ENCODE measurements at regions not wholly inside any gene's neighbourhood (a gene's known extent, or its start where the extent isn't known, plus 50 kb on each side); places are given as distances from the start of the nearest gene placed in this dataset.

DNA sequence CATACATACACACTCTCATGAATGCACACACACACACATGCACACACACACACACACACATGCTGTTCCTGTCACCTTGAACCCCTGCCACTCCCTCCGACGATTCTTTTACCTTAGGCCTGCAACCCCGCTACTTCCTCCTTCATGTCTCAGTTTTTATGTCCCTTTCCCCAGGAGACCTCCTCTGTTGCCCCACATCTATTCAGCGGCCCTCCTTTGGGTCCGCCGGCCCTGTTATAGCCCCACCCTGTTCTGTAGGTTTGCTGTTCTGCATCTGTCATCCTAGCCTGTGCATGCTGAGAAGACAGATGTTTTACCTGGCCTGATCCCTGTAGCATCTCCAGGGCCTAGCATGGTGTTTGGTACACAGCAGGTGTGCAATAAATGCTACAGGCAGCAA lies 161.6 kb upstream of the PCBD1 start:
- no peak for ATAC-seq (ENCODE audit: insufficient number of reproducible peaks, low FRiP score, low read depth)
- DNase-seq (ENCODE audit: low spot score) = no peak
- Histone ChIP-seq H3K4me3 (no peak overlapping the region), H3K4me1 (ENCODE audit: control insufficient read depth in 1 of 2, low read depth in 2 of 2) (peaks cover 0 to 7% of the 10 kb centered on the region in 2 donors), H3K9me3 (peaks cover under 1% of the 10 kb centered on the region), H3K27me3 (replicated peaks; ENCODE audit: insufficient read depth) (no peaks in the 10 kb centered on the region), H3K36me3 (no peaks in the 10 kb centered on the region), H3K27ac (no peak overlapping the region)
- TF ChIP-seq CTCF (IDR thresholded peaks at IDR 0.05) = no peak

DNA sequence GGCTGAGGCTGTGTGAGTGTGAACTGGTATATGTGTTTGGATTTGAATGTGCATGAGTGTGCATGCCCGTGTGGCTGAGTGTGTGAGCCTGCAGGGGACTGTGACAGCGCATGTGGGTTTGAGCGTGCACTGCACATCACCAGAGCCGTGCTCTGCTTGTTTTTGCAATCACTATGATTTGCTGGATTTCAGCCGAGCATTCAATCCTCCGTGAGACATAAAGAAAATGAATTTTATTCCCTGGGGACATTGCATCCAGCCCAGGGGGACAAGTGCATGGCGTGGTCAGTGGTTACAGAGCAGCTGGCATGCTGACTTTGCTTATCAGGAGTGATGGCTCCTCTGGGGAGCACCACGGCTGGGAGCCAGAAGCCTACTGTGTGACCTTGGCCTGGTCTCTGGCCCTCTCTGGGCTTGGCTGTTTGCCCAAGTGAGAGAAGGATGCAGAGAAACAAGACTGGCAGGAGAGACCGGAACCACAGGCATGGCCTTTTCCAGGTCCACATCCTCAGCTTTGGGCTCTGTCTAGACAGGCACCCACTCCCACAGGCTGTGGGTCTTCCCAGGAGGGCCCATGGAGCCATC lies 160.2 kb upstream of the UNC5B start:
- Histone ChIP-seq H3K4me3 (no peak overlapping the region), H3K4me1 (ENCODE audit: control insufficient read depth in 1 of 2, low read depth in 2 of 2) (peaks cover 0 to 7% of the 10 kb centered on the region in 2 donors), H3K36me3 (no peaks in the 10 kb centered on the region), H3K27me3 (replicated peaks; ENCODE audit: insufficient read depth) (no peaks in the 10 kb centered on the region), H3K9me3 (peaks cover 3% of the 10 kb centered on the region), H3K27ac (no peak overlapping the region)
- TF ChIP-seq CTCF (IDR thresholded peaks at IDR 0.05) = no peak
- DNase-seq (ENCODE audit: low spot score) (no peak), ATAC-seq (ENCODE audit: insufficient number of reproducible peaks, low FRiP score, low read depth) (no peak)

DNA sequence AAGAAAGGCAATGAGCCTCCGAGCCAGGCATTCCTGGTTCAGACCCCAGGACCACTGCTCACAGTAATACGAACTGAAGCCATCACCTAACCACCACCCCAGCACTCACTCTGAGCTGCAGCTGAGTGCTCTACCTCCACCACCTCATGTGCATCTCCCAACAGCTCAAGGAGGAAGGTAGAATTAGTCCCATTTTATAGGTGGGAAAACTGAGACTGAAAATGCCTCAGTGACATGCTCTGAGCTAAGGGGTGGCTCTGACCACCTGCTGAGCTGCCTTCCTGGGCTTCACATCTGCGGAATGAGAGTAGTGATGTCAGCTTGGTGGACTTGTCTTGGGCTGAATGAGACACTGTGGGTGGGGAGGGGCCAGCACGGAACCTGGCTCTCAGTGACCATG lies 159.7 kb upstream of the UNC5B start:
- Histone ChIP-seq H3K4me1 (ENCODE audit: control insufficient read depth in 1 of 2, low read depth in 2 of 2) (peaks cover 0 to 7% of the 10 kb centered on the region in 2 donors), H3K27ac (no peak overlapping the region), H3K27me3 (replicated peaks; ENCODE audit: insufficient read depth) (no peaks in the 10 kb centered on the region), H3K9me3 (peaks cover 3% of the 10 kb centered on the region), H3K36me3 (no peaks in the 10 kb centered on the region), H3K4me3 (no peak overlapping the region)
- ATAC-seq (ENCODE audit: insufficient number of reproducible peaks, low FRiP score, low read depth) = no peak
- no peak for DNase-seq (ENCODE audit: low spot score)
- TF ChIP-seq CTCF (IDR thresholded peaks at IDR 0.05) = no peak

DNA sequence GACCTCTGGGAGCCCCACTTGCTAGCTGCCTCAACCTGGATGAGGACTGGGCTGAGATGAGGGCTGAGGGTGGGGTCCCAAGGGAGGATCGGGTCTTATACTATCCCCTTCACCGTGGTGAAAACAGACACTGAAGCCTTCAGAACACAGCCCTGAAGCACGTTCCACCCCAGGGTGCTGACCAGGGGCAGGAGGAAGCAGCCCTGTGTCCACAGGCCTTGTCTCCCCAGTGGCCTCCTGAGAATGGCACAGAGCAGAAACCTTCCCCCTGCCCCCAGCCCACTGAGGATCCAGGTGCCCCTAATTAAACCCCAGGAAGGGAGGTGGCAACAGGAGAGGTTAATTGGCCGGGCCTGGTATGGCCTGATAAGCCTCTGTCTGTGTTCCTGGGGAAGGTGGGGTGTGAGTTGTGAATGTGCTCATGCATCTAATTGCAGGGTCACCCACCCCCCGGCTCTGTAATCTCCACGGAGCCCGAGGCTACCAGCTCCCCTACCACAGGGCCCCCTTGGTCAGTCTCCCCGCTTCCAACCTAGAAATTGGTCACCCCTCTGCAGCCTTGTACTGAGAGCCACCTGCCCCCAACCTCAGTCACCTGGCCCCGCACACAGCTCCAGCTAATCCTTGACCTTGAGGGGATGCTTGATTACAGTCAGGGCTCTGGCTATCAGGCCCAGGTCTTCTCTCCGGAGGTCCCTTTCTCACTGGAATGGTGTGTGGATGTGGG lies 159.0 kb upstream of the UNC5B start:
- no peaks in the 10 kb centered on the region for H3K27me3 ChIP-seq (replicated peaks; ENCODE audit: insufficient read depth)
- peaks cover 0 to 7% of the 10 kb centered on the region in 2 donors for H3K4me1 ChIP-seq (ENCODE audit: control insufficient read depth in 1 of 2, low read depth in 2 of 2)
- no peak for DNase-seq (ENCODE audit: low spot score)
- ATAC-seq (ENCODE audit: insufficient number of reproducible peaks, low FRiP score, low read depth) = no peak
- H3K36me3 ChIP-seq = no peaks in the 10 kb centered on the region
- peaks cover 3% of the 10 kb centered on the region for H3K9me3 ChIP-seq
- H3K4me3 ChIP-seq = no peak overlapping the region
- TF ChIP-seq CTCF (IDR thresholded peaks at IDR 0.05) = no peak
- no peak overlapping the region for H3K27ac ChIP-seq

DNA sequence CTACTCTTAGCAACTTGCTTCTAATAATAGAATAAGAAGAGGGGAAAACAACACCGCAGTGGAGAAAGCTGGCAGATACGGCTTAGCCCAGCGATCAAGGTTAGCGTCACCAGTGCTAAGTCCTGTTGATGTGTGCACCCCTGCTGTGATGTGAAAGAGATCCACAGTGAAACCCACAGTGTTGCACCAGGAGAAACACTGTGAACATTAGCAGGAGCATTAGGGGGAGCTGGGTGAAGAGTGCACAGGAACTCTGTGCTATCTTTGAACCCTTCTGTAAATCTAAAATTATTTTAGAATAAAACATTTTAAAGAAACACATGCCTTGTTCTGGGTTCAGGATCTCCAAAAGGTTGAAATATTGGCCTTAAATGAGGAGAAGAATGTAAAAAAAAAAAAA lies 154.1 kb upstream of the UNC5B start:
- no peak for DNase-seq (ENCODE audit: low spot score)
- no peak for TF ChIP-seq CTCF (IDR thresholded peaks at IDR 0.05)
- peaks cover 3% of the 10 kb centered on the region for H3K9me3 ChIP-seq
- no peak for ATAC-seq (ENCODE audit: insufficient number of reproducible peaks, low FRiP score, low read depth)
- no peak overlapping the region for H3K4me3 ChIP-seq
- H3K36me3 ChIP-seq = no peaks in the 10 kb centered on the region
- peaks cover 0 to 11% of the 10 kb centered on the region in 2 donors for H3K4me1 ChIP-seq (ENCODE audit: control insufficient read depth in 1 of 2, low read depth in 2 of 2)
- no peak overlapping the region for H3K27ac ChIP-seq
- no peaks in the 10 kb centered on the region for H3K27me3 ChIP-seq (replicated peaks; ENCODE audit: insufficient read depth)

Data from thoracic aorta (tissue), 2 donors.